HL-60 (cell line): ENCODE measurements at regions not wholly inside any gene's neighbourhood (a gene's known extent, or its start where the extent isn't known, plus 50 kb on each side); places are given as distances from the start of the nearest gene placed in this dataset.
A peak's percentile ranks its signal among the peaks of the same experiment; 100 is the strongest.

ENCODE experiments used
- GABPA ChIP-seq: IDR thresholded peaks from 2 replicates; pipeline ENCODE4 v1.6.1; 2012; ENCODE audit warnings: low read depth
- POLR2AphosphoS5 ChIP-seq: IDR thresholded peaks from 2 replicates; pipeline ENCODE4 v1.6.1; 2012; ENCODE audit warnings: low read depth
- SPI1 ChIP-seq: IDR thresholded peaks from 2 replicates; pipeline ENCODE4 v1.6.1; 2012; ENCODE audit warnings: low read depth, mild to moderate bottlenecking, borderline replicate concordance
- TF ChIP-seq, protein P1 (sequence below): IDR thresholded peaks from one replicate; pipeline ENCODE4 v1.5.1; 2011; ENCODE audit warnings: low read length, control low read depth, inconsistent platforms; ENCODE audit not compliant: insufficient read depth
- TF ChIP-seq, protein P2 (sequence below): IDR thresholded peaks from 2 replicates; pipeline ENCODE4 v1.6.1; 2012; ENCODE audit warnings: low read depth; ENCODE audit not compliant: insufficient replicate concordance

DNA sequence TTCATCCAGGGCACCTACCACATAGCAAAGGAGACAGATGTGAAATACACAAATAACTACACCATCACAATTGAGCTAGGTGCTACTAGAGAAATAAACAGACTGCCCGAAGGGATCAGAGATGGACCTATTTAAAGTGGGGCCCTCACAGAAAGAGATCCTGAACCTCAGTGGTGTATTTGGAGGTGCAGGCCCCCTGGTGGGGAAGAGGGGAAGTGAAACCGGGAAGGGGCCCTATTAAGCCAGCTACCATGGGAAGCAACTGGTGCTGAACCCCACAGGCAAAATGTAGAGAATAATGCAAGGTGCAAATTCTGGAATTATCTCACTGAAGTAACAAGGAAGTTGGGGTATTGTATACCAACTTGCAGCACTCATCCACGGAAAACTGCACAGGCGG, 78.6 kb upstream of the FAM9A start:
- TF ChIP-seq, protein P1, sequence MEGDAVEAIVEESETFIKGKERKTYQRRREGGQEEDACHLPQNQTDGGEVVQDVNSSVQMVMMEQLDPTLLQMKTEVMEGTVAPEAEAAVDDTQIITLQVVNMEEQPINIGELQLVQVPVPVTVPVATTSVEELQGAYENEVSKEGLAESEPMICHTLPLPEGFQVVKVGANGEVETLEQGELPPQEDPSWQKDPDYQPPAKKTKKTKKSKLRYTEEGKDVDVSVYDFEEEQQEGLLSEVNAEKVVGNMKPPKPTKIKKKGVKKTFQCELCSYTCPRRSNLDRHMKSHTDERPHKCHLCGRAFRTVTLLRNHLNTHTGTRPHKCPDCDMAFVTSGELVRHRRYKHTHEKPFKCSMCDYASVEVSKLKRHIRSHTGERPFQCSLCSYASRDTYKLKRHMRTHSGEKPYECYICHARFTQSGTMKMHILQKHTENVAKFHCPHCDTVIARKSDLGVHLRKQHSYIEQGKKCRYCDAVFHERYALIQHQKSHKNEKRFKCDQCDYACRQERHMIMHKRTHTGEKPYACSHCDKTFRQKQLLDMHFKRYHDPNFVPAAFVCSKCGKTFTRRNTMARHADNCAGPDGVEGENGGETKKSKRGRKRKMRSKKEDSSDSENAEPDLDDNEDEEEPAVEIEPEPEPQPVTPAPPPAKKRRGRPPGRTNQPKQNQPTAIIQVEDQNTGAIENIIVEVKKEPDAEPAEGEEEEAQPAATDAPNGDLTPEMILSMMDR: peak; percentile 45
- peak; percentile 56; the same call in 1 of the 2 replicates for TF ChIP-seq SPI1
- TF ChIP-seq POLR2AphosphoS5: no peak
- TF ChIP-seq, protein P2, sequence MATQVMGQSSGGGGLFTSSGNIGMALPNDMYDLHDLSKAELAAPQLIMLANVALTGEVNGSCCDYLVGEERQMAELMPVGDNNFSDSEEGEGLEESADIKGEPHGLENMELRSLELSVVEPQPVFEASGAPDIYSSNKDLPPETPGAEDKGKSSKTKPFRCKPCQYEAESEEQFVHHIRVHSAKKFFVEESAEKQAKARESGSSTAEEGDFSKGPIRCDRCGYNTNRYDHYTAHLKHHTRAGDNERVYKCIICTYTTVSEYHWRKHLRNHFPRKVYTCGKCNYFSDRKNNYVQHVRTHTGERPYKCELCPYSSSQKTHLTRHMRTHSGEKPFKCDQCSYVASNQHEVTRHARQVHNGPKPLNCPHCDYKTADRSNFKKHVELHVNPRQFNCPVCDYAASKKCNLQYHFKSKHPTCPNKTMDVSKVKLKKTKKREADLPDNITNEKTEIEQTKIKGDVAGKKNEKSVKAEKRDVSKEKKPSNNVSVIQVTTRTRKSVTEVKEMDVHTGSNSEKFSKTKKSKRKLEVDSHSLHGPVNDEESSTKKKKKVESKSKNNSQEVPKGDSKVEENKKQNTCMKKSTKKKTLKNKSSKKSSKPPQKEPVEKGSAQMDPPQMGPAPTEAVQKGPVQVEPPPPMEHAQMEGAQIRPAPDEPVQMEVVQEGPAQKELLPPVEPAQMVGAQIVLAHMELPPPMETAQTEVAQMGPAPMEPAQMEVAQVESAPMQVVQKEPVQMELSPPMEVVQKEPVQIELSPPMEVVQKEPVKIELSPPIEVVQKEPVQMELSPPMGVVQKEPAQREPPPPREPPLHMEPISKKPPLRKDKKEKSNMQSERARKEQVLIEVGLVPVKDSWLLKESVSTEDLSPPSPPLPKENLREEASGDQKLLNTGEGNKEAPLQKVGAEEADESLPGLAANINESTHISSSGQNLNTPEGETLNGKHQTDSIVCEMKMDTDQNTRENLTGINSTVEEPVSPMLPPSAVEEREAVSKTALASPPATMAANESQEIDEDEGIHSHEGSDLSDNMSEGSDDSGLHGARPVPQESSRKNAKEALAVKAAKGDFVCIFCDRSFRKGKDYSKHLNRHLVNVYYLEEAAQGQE: no peak
- TF ChIP-seq GABPA: no peak
